GM23248 (cell line): ENCODE measurements at regions not wholly inside any gene's neighbourhood (a gene's known extent, or its start where the extent isn't known, plus 50 kb on each side); places are given as distances from the start of the nearest gene placed in this dataset.

Experiments used
- EZH2 ChIP-seq: fragments of 200-600 bp; sonication (generic); IDR thresholded peaks from 2 replicates; pipeline ENCODE4 v1.6.1; 2018; ENCODE audit warnings: antibody characterized with exemption, mild to moderate bottlenecking; ENCODE audit not compliant: insufficient read depth, poor library complexity, severe bottlenecking
- EZH2phosphoT487 ChIP-seq: fragments of 200-600 bp; sonication (generic); IDR thresholded peaks from 2 replicates; pipeline ENCODE4 v1.6.1; 2018; ENCODE audit warnings: antibody characterized with exemption, moderate library complexity, mild to moderate bottlenecking, low read depth; ENCODE audit not compliant: insufficient read depth

GRCh38 chr2:217231212-217231611 lies 371.3 kb upstream of the TNP1 start:
- TF ChIP-seq EZH2 (no peak), EZH2phosphoT487 (no peak)
